HL-60/S4 treated with retinoic acid at 250 ng/mL for 4 days and 3 days (cell line): ENCODE measurements at regions not wholly inside any gene's neighbourhood (a gene's known extent, or its start where the extent isn't known, plus 50 kb on each side); places are given as distances from the start of the nearest gene placed in this dataset.

Experiments used
- in situ Hi-C: fragments of 300-500 bp; cut with MboI; formaldehyde crosslinking; loops from 2 replicates; pipeline ENCODE4 v1.7.0; 2022; ENCODE audit warnings: low sequenced_read_pairs

DNA sequence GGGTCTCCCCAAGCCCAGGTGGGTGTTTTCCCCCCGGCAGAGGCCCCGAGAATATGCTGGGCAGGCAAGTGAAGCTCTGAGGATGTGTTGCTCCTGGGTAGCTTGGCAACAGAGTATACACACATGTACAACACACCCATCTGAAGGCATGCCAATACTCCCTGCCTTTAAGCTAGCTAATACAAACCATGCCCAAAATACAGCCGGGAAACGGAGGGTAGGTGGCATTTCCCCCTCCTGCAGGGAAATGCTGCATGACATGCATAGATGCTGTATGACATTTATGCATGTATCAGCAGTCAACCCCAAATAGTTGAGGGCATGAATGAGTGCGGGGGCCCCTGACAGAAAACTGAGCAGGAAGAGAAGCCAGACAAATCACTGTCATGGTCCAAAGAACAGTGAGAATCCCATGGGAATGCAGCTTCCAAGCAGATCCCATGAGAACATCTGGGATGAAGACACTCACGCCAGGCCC is 614.1 kb downstream of the EBF1 start:
- in situ Hi-C loops: no loop called here

DNA sequence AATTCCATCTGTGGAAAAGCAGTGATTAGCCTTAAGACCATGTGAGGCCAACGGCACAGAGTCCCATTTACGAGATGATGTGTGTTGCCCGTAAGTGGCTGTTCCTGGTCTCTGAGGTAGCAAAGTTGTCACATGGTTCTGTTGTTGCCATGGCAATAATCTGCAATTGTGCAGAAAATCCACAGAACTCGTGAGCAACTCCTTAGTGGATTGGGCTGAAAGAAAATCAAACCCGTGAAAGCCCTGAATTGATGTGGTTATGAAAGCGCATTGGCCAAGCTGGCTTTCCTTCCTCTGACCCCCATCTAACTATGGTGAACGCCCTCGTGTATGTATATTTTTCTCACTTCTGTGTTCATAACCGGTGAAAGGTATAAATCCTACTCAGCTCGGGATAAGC is 614.7 kb downstream of the EBF1 start:
- in situ Hi-C loops: no loop called here

DNA sequence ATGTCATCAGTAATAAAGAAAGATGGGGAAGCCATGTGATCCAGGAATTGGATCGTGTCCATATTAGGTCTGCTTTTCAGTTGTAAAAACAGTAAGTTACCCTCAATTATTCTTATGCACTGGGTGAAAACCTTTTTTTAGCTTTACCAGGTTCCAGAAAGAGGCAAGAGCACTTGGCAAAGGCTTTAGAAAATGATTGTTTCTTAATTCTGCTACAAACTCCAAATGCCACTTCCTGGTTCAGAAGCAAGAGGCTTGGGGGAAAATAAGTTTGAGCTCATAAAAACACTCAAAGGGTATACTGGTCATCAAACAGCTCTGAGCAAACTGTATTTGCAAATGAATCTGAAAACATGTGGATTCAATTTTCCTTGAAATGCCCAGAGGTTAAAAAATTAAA is 615.6 kb downstream of the EBF1 start:
- in situ Hi-C loops: no loop called here

DNA sequence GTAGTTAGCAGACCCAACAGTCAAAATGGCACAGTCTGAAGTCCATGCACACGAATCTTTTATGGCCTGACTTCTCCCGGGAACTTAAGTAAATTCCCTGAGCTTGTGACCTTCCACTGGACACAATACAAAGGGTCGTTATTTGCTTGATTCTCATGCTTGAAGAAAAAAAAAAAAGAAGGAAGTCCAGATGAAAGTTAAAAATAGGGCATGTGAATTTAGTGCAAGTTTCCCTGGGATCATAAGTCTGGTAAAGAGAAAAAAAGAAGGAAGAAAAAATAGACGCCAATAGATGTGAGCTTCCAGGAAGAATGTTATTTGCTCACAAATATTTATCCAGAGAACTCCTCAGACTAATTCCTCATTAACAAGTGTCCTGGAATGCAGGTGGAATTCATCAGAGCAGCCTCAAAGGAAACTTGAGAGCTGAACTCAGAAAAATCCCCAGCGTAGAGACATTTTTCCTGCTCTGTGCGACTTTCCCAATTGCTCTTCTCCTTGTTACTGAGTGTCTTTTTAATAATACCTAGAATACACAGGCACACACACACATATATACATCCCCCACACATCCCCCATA is 616.3 kb downstream of the EBF1 start:
- in situ Hi-C loops: no loop called here

DNA sequence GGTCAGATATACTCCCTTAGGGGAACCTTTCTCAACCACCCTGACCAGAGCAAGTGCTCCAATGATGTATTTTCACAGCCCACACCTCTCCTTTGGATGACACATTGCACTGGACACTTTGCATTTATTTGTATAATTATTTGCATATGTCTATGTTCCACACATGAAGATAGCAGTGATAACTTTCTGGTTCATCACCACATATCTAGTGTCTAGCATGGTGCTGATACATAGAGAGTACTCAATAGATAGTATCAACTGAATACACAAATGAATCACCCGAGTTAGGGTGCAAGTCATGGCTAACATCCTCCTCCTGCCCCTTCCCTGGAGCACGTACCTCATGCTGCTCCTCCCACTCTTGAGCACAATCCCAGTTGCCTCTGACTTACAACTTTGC is 617.6 kb downstream of the EBF1 start:
- in situ Hi-C loops: no loop called here

DNA sequence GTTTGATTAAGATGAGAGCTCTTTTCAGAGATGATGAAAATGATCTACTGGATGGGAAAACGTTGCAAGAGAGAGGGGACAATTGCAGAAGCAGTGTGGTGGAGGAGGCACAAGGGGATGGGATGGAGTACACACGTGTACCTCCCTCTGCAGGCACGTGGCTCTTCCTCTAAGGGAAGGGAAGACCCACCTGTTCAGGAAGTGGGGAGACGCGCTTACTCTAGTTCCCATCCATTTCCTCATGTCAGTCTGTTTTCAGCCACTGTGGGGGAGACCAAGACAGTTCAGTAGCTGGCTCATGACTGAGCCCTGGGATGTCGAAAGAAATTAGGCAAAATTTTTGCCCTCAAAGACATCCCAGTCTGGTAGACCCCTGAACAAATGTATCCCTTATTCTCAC is 619.2 kb upstream of the CLINT1 start:
- in situ Hi-C loops: no loop called here

DNA sequence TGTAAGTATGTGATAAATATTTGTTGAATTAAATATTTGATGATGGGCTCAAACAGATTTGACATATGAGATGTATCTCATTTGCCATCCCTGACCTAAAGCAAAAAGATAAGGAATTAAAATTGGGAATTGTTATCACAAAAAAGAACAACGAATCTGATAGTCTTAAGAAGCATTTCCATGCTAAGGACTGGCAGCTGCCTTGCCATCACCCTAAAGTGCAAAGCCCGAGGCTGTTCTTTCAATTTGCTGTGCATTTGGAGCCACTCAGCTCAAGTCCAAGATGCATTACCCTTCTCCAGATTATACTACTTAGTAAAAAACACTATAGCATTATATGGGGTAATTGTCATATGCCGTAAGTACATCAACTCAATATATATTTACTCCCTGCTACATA is 618.3 kb upstream of the CLINT1 start:
- in situ Hi-C loops: no loop called here

DNA sequence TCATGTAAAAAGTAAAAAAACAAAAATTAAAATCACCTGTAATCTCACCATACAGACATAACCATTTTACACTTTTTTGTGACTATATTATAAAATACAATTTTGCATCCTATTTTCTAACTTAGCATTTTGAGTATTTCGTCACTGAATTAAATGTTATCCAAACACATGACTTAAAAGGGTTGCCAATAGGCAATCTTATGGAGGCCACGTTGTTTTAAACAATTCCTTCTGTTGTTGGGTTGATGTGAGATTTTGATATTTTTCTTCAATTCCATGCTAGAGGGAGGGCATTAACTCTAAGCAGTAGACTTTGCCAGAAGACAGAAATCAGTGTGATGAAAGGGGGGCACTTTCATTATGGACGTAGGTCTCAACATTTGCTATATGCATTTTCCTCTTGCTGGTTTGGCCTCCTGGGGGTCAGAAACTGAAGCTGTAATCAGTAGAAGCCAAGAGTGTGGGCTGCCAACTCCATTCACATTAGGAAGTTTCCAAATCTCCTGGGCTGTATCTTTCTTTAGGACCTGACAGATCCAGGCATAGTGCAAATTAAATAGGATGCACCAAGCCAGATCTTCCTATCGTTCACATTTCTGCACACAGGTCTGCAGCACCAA is 614.2 kb upstream of the CLINT1 start:
- in situ Hi-C loops: no loop called here

DNA sequence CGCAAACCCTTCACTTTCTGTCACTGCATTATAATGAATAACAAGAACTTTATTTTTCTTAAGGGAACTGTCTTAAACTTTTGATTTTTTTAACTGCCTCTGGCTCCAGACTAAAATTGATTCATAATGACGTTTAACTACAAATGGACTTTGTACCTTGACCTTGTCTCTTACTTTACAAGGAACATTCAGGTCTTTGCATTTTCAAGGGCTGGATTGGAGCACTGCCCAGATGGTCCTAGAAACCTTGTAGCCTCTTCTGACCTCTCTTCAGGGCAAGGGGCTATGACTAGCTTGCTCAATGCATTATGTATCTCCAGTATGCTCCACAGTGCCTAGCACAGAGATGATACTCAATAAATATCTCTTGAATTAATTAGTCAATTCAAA is 612.6 kb upstream of the CLINT1 start:
- in situ Hi-C loops: no loop called here

DNA sequence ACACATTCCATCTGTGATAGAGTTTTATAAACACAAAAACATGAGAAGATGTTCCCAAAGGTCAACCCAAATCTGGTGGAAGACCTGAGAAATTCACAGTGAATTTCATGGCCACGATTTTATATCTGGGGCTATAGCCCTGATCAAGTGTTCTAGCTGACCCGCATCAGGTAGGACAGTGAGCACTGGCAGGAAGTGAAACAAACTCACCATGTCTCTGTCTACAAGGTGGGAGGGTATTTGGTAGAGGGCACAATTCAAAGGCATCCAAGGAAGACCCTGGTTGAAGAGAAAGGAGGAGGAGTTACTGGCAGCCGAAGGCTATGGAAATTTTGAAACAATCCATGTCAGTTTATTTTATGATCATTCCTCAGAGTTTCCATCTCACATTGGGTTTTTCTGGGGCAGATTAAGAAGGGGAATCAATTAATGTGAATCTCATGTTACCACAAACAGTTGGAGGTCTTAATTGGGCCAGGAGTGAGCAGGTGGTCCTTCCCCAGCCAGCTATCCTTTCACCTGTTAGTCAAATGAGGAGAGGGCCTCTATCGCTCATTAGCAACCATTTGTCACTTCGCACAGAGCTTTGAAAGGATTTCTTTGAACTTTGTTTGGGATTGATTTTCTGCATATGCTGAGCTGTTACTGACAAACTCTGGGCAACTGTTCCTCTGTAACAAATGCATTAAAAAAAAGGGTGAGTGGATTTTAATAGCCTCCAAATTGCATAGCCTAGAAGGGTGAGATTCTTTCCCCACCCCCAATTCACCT is 612.0 kb upstream of the CLINT1 start:
- in situ Hi-C loops: no loop called here

DNA sequence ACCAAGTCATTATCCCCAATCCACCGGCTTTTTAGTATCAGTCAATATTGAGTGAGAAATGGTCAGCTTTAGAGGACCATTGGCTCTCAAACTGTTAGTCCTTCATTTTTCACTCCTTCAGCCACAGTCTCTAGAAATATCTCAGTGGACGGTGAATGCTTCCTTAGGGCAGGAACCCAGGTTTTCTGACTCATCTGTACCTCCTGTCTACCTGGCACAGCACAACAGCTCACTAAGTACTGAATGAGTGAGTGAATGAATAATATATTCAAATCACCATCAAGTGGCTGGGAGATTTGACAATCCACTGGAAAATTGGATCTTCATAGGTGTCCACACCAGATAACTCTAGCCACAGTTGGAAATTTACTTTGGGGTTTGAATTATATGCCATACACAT is 609.5 kb upstream of the CLINT1 start:
- in situ Hi-C loops: no loop called here

DNA sequence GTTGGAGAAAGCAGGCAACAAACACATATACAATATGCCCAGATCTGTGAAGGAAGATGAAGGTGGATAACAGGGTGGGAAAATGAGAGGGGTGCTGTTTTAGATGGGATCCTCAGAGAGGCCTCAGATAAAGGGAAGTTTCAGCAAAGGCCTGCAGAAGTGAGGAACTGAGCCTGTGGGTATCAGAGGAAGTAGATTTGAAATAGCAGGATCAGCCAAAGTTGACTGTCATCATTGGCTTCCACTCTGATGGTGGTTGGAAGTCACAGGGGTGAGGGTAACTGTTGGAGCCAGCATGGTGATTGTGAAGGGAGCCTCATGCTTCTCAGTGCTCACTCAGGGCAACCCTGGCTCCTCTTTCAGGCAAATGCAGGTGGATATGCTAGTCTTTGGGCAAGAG is 607.2 kb upstream of the CLINT1 start:
- in situ Hi-C loops: no loop called here

DNA sequence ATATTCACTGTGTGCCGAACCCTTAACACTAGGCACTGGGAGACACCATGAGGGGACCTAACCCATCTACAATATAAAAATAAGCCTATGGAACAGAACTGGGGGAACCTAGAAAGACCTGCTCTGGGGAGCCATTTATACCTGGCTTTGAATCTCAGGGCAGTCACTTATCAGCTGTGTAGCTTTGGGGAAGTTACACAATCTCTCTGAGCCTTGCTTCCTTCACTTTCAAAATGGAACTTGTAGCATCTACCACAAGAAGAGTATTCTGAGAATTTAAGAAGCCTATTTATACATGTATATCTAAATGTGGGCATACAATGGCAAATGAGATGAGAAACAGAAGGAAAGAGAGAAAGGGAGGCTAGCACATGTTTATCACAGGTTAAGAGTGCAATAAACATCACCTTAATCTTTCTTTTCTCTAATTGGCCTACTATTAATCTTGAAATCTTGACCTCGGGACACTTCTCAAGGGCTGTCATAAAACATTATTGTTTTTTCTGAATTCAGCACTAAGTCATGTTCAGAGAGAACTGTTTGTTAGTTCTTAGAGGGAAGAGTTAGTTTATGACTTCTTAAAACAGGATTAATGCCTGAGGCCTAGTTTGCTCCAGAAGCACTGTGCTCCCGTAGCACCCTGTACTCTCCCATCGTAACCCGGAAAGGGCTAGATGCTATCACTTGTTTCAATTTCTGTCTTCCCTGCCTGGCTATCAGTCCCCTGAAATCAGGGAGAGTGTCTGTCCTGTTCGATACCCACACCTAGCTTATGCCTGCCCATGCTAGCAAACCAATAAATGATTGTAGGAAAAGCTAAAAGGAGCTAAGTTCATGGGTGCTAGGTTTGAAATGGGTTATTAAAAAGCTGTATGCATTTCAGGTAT is 606.4 kb upstream of the CLINT1 start:
- in situ Hi-C loops: no loop called here

DNA sequence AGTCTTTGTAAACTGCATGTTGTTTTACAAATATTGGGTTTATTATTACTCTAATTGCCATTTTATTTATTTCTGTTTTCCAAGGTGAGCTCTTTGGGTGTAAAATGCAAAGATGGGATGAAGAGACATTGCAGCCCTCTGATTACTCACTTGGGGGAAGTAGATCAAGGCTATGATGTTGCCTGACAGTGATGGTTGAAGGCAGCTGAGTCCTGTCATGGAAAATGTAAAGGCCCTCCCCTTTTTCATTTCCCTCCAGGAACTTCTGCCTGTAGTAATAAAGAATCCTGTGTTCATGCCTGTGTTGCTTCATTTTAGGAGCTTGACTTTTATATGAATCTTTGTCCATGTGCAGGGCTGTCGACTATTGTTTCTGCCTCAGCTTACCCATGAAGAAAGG is 605.4 kb upstream of the CLINT1 start:
- in situ Hi-C loops: no loop called here

DNA sequence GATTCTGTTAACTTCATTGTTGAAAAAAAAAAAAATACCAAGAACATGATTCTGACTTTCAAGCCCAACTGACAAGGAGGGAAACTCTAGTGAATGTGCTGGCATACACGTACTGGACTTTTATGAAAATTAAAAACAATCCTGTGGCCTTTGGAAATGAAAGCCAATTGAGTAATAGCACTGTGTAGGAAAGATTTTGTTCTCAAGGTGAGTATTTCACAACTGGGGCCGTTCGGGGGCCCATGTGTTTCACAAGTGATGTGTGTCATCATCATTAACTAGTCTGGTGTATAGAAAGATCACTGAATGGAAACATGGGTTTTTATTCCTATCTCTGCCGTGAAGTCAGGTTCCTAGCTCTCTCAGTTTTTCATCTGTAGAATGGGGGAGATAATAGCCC is 605.0 kb upstream of the CLINT1 start:
- in situ Hi-C loops: no loop called here

DNA sequence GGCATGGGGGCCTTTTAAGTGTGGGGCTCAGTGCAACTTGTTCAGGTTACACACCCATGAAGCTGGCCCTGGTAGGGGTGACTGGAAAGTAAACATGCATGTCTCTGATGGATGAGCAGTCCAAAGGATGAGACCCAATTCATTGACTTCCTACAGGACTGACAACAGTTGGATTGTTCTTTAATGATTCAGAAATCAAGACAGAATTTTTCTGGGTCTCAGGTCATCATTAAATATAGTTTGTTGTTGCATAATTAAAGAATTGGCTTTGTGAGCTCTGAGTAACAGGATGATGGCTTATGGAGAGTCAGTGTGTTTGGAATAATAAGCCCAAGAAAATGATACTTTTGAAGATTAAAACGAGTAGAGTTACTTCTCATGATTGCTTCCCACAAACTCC is 604.2 kb upstream of the CLINT1 start:
- in situ Hi-C loops: no loop called here

DNA sequence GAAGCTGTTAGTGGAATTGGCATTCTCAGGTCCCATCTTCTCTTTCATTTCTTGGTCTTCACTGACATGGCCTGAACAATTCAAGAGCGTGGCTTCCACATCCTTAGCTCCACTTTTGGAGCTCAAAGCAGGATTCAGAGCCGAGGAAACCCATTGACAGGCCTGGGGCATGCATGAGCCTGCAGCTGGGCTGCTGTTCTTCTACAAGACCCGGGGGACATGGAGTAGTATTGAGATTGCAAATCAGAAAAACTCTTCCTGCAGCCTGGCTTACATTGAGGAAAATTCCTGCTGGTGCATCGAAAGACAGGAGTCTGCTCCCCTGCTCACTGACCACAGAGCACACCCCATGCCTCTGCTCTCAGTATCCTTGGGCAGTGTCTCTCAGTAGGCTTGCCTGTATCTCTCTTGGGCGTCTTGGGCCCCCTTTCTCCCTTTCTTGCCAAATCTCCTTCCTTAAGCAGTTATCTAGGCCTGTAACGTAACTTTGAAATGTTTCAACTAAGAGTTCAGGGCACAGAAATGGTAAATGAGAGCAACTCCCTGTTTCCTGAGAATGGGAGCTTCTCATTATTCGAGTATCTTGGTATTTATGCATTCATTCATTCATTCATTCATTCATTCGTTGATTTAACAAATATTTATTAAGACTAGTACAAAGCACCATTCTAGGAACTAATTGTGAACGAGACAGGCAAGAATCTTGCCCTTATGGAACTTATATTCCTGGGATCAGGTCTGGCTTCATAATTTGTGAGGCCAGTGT is 603.6 kb upstream of the CLINT1 start:
- in situ Hi-C loops: no loop called here

DNA sequence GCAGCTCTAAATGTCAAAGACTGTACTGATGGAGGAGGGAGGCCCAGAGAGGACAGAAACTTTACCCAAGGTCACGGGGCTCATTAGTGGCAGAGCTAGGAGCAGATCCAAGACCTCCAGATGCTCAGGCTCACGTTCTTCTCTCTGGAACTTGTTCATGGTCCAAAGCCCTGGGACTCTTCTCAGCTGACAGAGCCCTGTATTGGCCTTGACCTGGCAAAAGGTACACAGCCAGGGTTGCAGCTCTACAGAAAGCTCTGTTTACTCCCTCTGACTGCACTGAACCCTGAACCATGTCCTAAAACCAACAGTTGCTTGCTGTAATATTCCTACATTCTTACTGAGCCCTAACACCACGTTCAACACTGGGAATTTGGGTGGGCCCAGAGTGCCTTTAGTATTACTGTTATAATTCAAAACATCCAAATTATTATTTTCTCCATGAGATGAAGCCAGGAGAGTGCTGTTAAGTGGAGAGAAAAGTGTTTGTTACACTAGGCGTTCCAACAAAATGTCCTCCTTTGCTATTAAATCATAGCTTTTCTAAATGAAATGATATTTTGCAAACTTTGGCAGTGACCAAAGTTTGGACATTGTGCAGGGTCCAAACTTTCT is 602.4 kb upstream of the CLINT1 start:
- in situ Hi-C loops: no loop called here

DNA sequence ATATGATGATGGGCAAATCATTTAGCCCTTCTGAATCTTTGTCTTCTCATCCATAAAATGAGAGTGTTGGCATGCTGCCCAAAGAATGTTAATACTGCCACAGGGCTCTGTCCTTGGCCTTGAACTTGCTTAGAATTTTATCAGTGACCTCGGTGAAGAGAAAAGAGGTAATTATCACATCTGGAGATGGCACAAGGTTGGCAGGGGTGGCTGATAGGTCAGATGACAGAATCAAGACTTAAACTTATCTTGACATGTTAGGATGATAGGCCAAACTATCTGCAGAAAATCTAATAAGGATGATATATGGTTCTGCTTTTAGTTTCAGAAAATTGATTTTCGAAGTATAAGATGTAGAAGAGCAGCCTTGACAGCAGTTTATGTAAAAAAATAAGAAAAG is 599.1 kb upstream of the CLINT1 start:
- in situ Hi-C loops: no loop called here

DNA sequence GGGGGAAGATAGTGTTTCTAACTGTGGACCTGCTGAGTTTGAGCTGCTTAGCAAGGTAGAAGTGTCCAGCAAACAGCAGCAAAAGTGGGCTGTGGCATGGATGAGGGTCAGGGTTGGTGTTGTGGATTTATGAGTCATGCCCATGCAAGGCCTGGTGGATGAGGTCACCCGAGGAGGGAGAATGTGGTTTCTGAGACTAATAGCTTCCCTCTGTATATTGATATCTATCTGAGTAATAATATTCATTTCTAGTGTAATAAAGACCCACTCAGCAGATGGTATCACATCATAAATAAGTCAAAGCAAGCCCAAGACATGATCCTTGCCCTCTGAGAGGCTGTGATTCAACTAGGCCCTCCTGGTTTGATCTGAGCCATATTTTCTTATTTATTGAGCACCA is 597.8 kb upstream of the CLINT1 start:
- in situ Hi-C loops: no loop called here
